GM19452 (cell line): ENCODE measurements at regions not wholly inside any gene's neighbourhood (a gene's known extent, or its start where the extent isn't known, plus 50 kb on each side); places are given as distances from the start of the nearest gene placed in this dataset.

Source experiments
- ATAC-seq: cut with Tn5 transposase; IDR thresholded peaks from one replicate; pipeline ENCODE4 v1.9.1; 2021; ENCODE audit not compliant: unreplicated experiment

DNA sequence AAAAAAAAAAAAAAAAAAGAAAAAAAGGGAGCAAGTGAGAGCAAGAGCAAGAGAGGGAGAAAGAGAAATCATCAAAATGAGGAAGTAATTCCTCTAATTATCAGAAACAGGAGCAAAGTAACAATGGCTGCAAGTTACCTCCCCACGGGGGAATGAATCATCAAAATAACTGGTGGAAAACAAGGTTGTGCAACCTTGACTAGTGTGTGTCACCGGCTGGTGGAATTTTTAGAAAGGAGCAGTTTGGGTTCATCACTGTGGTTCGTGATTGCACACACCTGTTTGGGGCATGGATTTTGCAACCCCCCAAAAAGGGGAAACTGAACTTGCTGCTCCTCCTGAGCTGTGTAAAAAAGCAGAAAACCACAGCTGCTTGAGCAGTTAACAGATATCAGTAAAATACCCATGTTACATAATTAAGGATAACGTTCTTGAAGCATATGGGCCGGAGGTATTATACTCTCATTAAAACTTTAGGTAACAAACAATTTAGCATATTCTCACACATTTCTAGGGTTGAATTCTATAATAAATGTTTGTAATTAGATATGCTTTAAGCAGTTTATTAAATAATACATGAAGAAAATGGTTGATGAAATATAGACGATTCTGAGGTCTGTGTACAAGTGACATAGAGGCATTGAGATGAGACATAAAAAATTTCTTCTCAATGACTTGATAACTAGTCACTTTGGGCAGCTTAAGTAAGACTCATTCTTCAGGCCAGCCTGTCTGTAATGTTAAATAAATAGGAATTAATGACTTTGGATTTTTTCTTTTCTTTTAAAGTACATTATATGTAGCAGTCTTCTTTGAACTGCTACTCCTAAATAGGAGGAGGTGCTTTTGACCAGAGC lies 184.2 kb upstream of the ZEB2 start:
- no peak for ATAC-seq

GRCh38 chr2:144702051-144702450 lies 182.1 kb upstream of the ZEB2 start:
- ATAC-seq = no peak

- ATAC-seq = no peak
These were observed 181.3 kb upstream of the ZEB2 start for GRCh38 chr2:144701259-144701658.

DNA sequence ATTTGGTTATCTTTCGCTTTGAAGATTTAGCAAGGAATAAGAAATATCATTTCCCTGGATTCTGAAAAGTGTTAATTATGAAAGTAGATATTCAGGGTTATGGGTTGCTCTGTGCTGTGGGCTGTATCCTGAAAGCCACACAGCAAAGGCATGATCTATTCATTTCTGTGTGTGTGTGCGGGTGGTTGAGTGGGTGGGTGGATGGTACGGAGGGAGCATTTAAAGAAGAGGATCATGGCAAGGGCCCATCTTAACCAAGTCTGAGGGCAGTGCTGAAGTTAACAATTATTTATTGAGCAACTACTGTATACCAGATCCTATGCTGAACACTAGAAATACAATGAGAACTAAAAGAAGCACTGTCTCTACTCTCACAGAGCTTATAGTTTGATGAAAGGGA lies 178.2 kb upstream of the ZEB2 start:
- ATAC-seq = no peak

DNA sequence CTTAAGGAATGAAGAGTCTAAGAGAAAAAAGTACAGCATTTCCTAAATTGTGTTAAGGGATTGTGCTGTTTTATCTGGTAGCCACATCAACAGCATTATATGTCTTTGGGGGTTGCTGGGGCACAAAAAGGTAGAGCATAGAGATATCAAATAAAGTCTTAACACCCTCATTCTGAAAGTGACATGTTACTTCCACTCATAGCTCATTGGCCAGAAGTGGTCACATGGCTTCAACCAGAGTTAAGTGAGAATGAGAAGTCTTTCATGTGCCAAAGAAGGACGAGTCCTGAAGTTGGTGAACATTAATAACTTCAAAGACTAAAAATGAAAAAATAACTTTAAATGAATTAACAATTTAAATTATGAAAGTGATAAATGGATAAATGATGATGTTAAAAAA lies 175.7 kb upstream of the ZEB2 start:
- ATAC-seq = no peak

GRCh38 chr2:144694456-144694855 lies 174.5 kb upstream of the ZEB2 start:
- no peak for ATAC-seq

GRCh38 chr2:144693179-144693578 lies 173.3 kb upstream of the ZEB2 start:
- ATAC-seq = no peak

DNA sequence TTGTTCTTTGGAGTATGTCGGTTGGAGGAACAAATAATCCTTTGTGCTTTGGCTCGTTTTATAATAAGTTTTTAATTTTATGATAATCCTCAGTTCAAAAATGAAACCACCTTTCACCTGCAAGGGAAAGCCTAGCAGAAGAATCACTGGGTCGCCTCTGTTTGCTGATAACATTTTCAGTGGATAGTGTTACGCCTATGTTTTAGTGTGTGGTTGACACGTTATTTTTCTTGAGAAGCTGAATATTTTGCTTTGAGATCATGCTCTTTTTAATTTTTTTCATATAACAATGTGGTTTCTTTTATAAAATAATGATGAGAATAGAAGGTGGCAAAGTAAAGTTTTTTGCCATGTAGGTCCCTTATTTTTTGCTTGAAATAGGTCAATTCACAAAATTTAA lies 172.7 kb upstream of the ZEB2 start:
- no peak for ATAC-seq

DNA sequence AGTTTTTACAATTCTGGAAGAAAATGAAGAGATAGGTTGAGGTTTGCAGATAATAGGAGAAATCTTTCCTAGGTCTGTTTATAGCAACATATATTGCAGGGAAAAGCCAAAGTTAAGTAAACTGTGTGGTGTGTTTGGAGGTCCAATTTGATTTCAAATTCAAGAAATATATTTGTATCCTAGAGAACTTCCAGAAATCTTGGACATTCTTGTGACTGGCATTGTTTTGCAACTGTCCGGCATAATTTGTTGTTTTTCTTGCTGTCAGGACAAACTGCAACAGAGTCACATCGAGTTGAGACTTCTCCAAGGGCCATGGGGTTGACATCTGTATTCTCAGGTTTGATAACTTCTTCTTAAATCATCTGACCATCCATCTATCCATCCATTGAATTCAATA lies 170.9 kb upstream of the ZEB2 start:
- no peak for ATAC-seq

DNA sequence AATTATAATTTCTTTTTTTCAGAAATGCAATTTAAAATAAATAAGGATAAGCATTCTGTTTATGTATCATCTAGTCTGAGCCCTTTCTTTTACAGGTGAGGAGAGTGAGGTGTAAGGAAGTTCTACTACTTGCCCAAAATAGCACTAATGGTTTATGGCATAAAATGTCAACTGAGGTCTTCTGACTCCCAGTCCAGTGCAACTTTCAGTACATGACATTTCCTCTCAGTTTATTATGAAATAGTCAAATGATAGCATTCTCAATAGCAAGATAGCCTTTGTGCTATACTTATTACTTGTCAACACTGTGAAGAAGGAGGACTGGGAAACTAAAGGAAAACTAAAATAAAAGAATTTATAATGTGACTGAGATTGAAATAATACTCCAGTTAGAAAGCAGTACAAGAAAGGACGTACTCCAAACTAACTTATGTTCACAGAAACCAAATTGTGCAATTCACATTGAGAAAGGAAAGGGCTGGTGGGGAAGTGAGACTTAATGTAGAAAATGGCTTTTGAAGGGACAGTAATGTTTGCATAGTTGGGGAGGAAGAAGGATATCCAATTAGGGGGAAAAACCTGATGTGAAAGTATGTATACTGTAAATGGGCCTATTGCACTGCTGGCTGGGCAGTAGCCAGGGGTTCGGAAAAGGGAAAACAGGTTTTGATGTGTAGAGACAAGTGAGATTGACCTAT lies 166.7 kb upstream of the ZEB2 start:
- no peak for ATAC-seq

DNA sequence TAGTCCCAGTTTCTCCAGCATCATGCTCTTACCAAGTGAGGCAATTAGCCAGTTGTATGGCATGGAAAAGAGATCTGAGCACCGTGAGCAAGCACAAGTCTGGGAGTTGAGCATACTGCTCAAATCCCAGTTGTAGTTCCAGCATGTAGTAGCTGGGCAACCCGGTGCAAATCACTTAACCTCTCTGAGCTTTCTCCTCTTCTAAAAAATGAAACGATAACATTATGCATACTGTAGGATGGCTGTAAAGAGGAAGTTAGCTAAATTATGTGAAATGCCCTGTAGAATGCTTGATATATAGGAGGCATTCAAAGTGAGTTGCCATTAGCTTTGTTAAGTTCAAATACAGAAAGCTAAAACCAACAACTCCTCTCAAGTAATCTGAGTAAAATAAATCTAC lies 164.0 kb upstream of the ZEB2 start:
- no peak for ATAC-seq

- ATAC-seq = no peak
These were observed 163.3 kb upstream of the ZEB2 start for GRCh38 chr2:144683107-144683753.

DNA sequence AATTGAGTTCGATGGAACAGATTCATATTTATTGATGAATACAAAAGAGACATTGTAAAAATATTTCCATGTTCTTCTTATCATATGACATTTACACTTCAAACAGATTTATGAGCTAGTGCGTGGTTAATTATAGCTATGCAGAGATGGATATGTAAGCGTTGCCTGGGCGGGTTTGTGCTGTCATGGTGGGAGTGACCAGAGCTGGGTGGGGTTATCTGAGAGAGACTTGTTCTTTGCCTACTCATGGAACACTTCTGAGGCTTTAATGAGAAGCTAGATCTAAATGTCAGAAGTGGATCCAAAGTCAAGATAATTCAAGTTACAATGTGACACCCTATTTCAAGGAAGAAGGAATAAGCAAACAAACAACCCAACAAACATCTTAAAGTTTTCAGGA lies 162.3 kb upstream of the ZEB2 start:
- ATAC-seq = no peak

- no peak for ATAC-seq
These were observed 161.5 kb upstream of the ZEB2 start for GRCh38 chr2:144681389-144681788.

DNA sequence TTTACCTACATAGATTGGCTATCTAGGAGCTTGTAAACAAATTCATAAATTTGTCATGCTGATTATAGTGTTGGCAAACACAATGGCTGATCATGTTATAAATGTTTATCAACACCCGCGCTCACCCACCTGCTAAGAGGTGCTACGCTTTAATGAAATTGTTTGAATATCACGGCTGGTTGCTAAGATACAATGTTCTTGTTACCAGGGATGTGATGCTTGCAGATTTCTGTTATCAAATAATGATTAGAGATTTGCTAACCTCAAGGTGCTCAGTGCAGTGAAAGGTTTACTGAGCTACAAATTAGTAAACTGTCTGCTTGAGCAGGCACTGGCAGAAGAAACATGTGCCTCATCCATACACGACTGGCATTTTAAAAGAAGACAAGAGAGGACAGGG lies 160.0 kb upstream of the ZEB2 start:
- no peak for ATAC-seq

GRCh38 chr2:144678736-144679135 lies 158.8 kb upstream of the ZEB2 start:
- no peak for ATAC-seq

- no peak for ATAC-seq
These were observed 155.8 kb upstream of the ZEB2 start for GRCh38 chr2:144675731-144676130.

- ATAC-seq = no peak
These were observed 155.4 kb upstream of the ZEB2 start for GRCh38 chr2:144675331-144675730.

GRCh38 chr2:144674071-144674470 lies 154.2 kb upstream of the ZEB2 start:
- no peak for ATAC-seq

GRCh38 chr2:144673456-144673855 lies 153.5 kb upstream of the ZEB2 start:
- ATAC-seq = no peak

DNA sequence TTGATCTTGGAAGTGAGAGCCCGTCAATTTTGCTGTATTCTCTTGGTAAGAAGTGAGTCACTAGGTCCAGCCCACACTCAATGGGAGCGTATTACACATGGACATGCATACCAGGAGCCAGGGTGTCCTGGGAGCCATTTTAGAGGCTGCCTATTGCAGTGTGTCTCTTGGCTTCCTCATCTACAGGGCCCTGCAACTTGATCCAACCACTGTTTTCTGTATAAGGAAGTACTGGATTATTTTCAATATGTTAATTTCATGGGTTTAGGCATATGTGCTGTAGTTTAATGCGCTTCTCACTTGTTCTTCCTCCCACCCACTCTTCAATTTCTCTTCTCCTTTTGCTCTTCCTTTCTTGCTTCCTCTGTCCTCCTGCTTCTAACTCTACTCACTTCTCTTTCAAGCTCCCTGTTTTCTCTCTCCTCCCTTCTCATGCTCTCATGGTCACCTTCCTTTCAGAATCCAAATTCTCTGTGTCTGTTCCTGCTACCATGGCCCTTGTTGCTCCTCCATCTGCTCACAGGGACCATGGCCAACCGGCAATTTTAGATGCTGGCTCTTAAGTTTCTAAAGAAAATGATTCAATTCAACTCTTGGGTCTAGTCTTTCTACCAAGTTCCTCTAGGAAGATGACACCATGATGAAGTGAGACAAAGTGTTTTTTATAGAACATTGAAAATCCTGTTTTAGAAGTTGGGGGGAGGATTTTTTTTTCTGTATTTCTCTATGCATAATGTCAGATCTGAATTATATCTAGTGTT lies 152.0 kb upstream of the ZEB2 start:
- no peak for ATAC-seq
